HUDEP-2 (cell line): ENCODE measurements at regions not wholly inside any gene's neighbourhood (a gene's known extent, or its start where the extent isn't known, plus 50 kb on each side); places are given as distances from the start of the nearest gene placed in this dataset.
"Not testable (repeated sequence)": the region's sequence is repeated elsewhere in the genome, so short reads cannot be mapped to it uniquely, and the experiment has no call there.

Experiments
- DNase-seq, 76 experiments: peaks; one replicate each; lab custom pipeline; 2025; ENCODE audit not compliant: unreplicated experiment in 76 of 76; lab: John Stamatoyannopoulos, UW

DNA sequence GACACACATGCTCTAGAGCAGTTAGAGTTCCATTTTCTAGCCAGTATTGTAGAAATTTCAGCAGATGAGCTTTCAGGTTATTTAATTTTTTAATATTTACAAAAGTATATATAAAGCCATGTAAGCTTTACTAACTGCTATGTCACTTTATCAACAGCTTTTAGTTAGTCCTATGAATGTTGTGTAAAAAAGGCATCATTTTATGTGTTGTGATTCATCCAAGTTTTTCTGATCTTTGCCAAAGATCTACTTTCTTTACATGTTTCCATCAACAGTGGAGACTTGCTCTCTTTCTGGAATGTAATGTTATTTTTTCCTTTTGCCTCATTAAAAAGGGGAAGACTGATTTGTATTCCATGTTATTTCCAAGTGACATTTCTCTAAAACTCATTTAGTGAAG is 125.2 kb upstream of the TFPI start:
- no peak for DNase-seq

- no peak for DNase-seq
Measured at GRCh38 chr2:187684174-187684573, 129.9 kb upstream of the TFPI start.

- no peak for DNase-seq
Measured at GRCh38 chr2:187686416-187687024, 132.3 kb upstream of the TFPI start.

DNA sequence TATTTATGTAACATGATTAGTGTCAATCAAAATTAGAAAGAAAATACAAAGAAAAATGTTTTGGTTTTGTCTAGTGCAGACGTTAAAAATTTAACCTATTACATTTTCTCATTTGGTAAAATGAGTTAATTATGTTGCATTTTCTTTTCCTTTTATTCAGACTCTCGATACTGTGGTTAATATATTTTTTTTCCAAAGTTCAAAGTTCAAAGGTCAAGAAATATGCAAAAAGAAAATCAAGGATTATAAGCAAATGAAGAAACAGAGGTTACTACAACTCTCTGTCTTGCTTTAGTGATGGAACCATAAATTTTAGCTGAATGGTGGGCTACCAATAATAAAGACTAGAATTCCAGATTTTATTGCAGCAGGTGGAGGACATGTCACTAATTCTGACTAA is 133.3 kb upstream of the TFPI start:
- no peak for DNase-seq

DNA sequence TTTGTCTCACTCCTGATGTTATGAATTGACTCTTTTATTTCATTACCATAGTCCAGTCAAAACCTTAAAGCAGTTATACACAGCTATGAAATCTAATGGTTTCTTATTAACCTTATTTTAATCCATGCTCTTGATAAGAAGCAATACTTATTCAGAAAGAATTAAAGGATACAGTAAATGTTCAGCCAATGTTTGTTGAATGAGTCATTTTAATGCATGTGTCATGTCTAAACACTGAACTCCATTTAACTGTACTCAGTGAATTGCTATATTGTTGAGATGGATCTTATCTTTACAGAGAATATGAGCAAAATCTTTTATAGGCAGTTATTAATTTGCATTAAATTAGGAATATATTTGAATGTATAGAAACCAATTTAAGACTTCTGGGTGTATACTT is 135.1 kb upstream of the TFPI start:
- no peak for DNase-seq

GRCh38 chr2:187693923-187694322 is 139.7 kb upstream of the TFPI start:
- no peak for DNase-seq

DNA sequence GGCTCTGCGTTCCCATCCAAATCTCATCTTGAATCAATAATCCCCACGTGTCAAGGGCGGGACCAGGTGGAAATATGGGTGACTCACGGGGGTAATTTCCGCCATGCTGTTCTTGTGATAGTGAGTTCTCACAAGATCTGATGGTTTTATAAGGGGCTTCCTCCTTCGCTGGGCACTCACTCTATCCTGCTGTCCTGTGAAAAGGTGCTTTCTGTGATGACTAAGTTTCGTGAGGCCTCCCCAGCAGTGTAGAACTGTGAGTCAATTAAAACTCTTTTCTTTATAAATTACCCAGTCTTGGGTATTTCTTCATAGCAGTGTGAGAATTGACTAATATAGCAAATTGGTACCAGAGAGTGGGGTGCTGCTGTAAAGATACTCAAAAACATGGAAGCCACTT is 142.4 kb upstream of the TFPI start:
- not testable (repeated sequence) for DNase-seq

DNA sequence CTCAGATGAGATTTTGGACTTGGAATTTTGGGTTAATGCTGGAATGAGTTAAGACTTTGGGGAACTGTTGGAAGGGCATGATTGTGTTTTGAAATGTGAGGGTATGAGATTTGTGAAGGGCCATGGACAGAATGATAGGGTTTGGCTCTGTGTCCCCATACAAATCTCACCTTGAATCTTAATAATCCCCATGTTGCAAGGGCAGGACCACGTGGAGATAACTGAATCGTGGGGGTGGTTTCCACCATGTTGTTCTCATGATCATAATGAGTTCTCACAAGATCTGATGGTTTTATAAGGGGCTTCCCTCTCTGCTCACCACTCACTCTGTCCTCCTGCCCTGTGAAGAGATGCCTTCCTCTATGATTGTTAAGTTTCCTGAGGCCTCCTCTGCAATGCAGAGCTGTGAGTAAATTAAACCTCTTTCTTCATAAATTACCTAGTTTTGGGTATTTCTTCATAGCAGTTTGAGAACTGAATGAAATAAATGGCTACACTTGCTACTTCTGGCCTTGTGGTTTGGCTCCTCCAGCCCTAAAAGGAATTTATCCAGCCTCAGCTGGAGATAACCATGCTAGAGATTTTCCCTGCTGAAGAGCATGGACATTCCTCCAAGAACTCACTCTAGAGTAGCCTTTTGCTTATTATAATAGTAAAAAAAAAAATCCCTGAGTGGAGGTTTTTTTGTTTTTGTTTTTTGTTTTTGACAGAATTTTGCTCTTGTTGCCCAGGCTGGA is 144.3 kb upstream of the TFPI start:
- DNase-seq, result no peak

GRCh38 chr2:187702157-187702556 is 147.9 kb upstream of the TFPI start:
- no peak for DNase-seq

DNA sequence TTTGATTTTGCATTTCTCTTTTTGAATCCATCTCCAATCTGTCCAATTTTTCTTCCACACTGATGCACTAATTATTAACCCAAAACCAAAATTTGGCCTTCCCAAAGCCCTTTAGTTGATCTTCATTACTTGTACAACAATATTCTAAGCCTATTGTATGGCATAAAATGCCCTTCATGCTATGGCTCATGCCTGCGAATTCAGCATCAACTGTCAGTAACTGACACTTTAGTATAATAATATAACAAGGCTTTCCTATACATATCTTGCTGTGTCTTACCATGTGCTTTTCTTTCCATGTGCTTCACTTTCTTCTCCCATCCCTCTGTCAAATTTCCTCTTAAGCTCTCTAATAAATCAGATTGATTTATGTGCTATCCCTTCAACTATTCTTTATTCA is 154.0 kb upstream of the TFPI start:
- DNase-seq, result no peak

GRCh38 chr2:187709065-187709464 is 154.8 kb upstream of the TFPI start:
- no peak for DNase-seq

DNA sequence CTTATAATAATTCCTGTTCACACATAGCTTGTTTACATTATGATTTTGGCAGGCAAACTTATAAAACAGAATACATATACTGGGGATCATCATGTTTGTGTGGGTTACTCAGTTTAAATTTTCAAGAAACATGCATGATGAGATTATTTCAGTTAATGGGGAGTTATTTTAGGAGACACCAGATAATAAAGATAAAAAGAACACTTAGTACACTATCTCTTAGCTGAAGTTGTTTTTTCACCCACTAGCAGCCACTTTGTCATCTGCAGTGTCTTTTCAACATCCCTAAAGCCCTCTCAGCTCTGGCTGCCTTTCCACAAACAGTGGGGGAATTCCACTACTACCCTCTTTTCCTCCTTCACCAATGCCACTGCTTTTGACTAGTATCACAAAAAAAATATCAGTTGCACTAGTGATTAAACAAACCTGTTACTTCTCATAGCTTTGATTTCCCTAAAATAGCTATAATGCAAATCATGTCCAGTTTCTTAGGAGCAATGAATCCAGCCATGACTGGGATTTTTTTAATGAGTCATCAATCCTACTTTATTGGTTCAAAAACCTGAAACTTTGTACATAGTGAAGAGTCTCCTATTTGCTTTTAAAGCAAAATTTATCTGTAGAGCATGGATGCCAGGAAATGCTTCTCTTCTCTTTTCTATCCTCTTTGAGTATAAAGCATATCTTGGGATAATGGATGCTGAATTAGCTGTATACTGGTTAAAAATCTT is 156.7 kb upstream of the TFPI start:
- DNase-seq, result no peak

DNA sequence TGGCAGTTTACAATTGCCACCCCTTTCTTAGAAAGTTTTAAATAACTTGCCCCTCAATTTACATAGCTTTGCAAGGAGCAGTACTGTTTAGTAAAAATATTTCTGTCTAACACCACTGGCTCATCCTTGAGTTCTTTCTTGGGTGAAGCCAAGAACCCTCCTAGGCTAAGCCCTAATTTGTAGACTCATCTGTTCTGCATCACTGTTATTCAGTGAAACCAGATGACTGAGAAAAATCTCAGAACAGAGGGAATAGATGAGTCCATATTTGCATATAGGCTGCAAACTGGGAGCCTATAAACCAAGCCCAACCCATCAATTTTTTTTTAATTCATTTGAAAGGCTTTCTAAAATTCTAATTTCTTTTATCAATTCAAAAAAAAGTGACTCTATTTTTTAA is 161.4 kb upstream of the TFPI start:
- DNase-seq, result no peak

DNA sequence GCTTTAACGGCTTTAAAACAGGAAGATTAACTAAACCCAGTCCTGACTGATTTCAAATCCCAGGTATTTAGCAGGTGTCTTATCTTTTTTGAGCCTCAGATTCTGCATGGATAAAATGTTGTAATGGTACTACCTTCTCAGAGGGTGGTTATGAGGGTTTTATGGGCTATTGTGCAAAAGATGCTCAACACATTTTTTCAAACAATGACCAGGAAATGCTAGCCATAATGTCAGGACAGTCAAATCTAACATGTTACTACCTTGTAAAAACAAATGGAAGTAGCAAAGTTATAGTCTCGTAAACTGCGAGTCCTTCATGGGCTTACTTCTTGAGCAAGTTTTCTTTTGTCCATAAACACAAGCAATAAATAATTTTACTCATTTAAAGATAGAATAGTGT is 162.1 kb upstream of the TFPI start:
- no peak for DNase-seq

GRCh38 chr2:187718092-187718491 is 163.9 kb upstream of the TFPI start:
- no peak for DNase-seq

GRCh38 chr2:187719510-187719909 is 165.3 kb upstream of the TFPI start:
- no peak for DNase-seq

DNA sequence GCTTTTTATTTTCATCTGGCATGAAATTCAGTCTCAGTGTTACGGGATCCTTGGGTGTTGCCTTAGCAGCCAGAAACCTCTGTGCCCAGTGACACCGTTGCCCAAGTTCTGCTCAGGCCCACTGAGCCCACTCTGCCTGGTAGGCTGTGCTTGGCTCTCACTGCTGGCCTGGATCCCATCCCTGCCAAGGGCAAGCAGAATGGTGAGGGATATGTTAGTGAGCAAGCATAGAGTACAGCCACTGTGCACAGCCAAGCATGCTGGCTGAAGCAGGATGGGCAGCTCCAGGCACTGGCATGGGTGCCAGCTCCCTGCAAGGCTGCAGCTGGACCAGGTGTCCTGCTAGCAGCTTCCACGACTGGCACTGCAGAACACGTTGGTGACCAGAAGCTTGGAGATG is 194.7 kb upstream of the TFPI start:
- no peak for DNase-seq

DNA sequence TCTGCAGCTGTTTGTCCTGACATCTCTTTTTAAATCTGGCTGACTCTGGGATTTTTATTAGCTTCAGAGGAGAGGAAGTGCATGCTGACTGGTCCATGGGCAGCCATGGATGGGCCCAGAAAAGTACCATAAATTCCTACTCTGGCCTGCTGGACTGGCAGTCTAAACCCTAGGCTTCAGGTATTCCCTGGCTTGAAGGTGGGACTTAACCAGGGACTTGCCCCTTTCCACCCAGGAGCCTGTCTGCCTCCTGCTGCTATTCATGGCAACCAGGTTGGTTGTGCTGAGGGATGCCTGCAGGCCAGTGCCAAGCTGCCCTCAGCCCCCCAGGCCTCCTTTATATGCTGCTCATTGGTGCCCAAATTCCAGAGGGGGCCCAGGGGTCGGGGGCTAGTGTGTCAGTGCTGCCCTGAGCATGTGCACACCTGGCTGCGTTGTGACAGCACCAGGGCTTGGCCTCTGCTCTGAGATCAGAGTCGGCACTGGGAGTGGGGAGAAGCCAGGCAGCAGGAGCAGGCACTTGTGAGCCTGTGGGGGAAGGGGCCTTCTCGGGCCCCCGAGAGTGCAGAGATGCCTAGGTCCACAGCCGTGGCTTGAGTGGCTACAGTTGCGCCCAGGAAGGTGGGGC is 195.7 kb upstream of the TFPI start:
- no peak for DNase-seq

DNA sequence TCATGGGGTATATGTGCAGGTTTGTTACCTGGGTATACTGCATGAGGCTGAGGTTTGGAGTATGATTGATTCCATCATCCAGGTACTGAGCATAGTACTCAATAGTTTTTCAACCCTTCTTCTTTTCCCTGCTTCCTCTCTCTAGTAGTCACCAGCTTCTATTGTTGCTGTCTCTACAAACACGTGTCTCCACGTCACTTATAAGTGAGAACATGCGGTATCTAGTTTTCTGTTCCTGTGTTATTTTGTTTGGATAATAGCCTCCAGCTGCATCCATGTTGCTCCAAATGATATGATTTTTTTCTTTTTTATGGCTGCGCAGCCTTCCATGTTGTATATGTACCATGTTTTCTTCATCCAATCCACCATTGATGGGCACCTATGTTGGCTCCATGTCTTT is 214.8 kb upstream of the TFPI start:
- DNase-seq, result no peak

DNA sequence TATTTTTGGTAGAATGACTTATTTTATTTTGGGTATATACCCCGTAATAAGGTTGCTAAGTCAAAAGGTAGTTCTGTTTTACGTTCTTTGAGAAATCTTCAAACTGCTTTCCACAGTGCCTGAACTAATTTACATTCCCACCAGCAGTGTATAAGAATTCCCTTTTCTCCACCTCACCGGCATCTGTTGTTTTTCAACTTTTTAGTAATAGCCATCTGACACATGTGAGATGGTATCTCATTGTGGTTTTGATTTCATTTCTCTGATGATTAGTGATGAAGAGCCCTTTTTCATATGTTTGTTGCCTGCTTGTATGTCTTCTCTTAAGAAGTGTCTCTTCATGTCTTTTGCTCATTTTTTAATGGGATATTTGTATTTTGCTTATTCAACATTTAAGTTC is 215.2 kb upstream of the TFPI start:
- no peak for DNase-seq

GRCh38 chr2:187774551-187775071 is 220.4 kb upstream of the TFPI start:
- no peak for DNase-seq
